ENCODE measurements at regions not wholly inside any gene's neighbourhood (a gene's known extent, or its start where the extent isn't known, plus 50 kb on each side); places are given as distances from the start of the nearest gene placed in this dataset.

DNA sequence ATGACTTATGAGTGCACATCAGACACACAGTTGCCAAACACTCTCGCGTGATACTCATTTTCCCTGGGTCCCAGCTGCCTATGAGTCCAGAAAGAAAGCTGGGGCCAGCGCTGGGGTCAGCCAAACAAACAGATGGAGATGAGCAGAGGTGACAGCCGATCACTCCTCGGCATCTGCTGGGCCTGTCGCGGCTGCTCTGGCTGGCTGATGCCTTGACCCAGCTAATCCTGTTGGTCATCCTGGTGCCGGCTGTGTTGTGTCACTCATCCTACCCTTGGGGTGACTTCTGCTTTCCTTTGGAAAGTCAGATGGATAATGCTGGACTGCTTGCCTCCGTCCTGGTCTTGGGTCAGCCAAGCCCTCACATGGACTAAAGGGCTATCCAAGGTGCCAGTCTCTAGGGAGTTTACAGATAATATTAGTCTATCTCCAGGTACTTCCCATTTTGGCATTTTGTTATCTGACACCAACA, 105.3 kb upstream of the PDZRN3 start:
- no peak for TF ChIP-seq POLR2A (IDR thresholded peaks at IDR 0.05)
- TF ChIP-seq, protein P1, sequence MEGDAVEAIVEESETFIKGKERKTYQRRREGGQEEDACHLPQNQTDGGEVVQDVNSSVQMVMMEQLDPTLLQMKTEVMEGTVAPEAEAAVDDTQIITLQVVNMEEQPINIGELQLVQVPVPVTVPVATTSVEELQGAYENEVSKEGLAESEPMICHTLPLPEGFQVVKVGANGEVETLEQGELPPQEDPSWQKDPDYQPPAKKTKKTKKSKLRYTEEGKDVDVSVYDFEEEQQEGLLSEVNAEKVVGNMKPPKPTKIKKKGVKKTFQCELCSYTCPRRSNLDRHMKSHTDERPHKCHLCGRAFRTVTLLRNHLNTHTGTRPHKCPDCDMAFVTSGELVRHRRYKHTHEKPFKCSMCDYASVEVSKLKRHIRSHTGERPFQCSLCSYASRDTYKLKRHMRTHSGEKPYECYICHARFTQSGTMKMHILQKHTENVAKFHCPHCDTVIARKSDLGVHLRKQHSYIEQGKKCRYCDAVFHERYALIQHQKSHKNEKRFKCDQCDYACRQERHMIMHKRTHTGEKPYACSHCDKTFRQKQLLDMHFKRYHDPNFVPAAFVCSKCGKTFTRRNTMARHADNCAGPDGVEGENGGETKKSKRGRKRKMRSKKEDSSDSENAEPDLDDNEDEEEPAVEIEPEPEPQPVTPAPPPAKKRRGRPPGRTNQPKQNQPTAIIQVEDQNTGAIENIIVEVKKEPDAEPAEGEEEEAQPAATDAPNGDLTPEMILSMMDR (IDR thresholded peaks at IDR 0.05), result no peak

Data from upper lobe of left lung (tissue), 4 donors.